ENCODE measurements at regions not wholly inside any gene's neighbourhood (a gene's known extent, or its start where the extent isn't known, plus 50 kb on each side); places are given as distances from the start of the nearest gene placed in this dataset.

- no peak for DNase-seq (ENCODE audit: low read depth)
Measured at GRCh38 chr12:107349008-107349747, 255.8 kb upstream of the CRY1 start.

GRCh38 chr12:107349839-107350238 is 256.5 kb upstream of the CRY1 start:
- no peak for DNase-seq (ENCODE audit: low read depth)

- DNase-seq (ENCODE audit: low read depth): no peak
Measured at GRCh38 chr12:107351109-107351508, 257.8 kb upstream of the CRY1 start.

- DNase-seq (ENCODE audit: low read depth): no peak
Measured at GRCh38 chr12:107351713-107352112, 258.4 kb upstream of the CRY1 start.

- no peak for DNase-seq (ENCODE audit: low read depth)
Measured at GRCh38 chr12:107352347-107353081, 259.2 kb upstream of the CRY1 start.

- DNase-seq (ENCODE audit: low read depth): no peak
Measured at GRCh38 chr12:107353312-107353711, 260.0 kb upstream of the CRY1 start.

GRCh38 chr12:107355004-107355565 is 261.7 kb upstream of the CRY1 start:
- no peak for DNase-seq (ENCODE audit: low read depth)

- no peak for DNase-seq (ENCODE audit: low read depth)
Measured at GRCh38 chr12:107355612-107356011, 262.3 kb upstream of the CRY1 start.

- DNase-seq (ENCODE audit: low read depth): no peak
Measured at GRCh38 chr12:107356266-107356936, 263.1 kb upstream of the CRY1 start.

- DNase-seq (ENCODE audit: low read depth): no peak
Measured at GRCh38 chr12:107356937-107357295, 263.6 kb upstream of the CRY1 start.

- DNase-seq (ENCODE audit: low read depth): no peak
Measured at GRCh38 chr12:107359382-107359781, 266.0 kb upstream of the CRY1 start.

- DNase-seq (ENCODE audit: low read depth): no peak
Measured at GRCh38 chr12:107360033-107360432, 266.7 kb upstream of the CRY1 start.

- no peak for DNase-seq (ENCODE audit: low read depth)
Measured at GRCh38 chr12:107360482-107360881, 267.1 kb upstream of the CRY1 start.

GRCh38 chr12:107361970-107362369 is 268.6 kb upstream of the CRY1 start:
- no peak for DNase-seq (ENCODE audit: low read depth)

GRCh38 chr12:107362960-107363359 is 269.6 kb upstream of the CRY1 start:
- no peak for DNase-seq (ENCODE audit: low read depth)

- DNase-seq (ENCODE audit: low read depth): no peak
Measured at GRCh38 chr12:107364875-107365518, 271.6 kb upstream of the CRY1 start.

- DNase-seq (ENCODE audit: low read depth): no peak
Measured at GRCh38 chr12:107365703-107366102, 272.4 kb upstream of the CRY1 start.

- DNase-seq (ENCODE audit: low read depth): no peak
Measured at GRCh38 chr12:107366322-107366721, 273.0 kb upstream of the CRY1 start.

GRCh38 chr12:107368586-107368985 is 275.2 kb upstream of the CRY1 start:
- no peak for DNase-seq (ENCODE audit: low read depth)

GRCh38 chr12:107369006-107369405 is 275.7 kb upstream of the CRY1 start:
- no peak for DNase-seq (ENCODE audit: low read depth)

GRCh38 chr12:107369679-107370078 is 276.3 kb upstream of the CRY1 start:
- no peak for DNase-seq (ENCODE audit: low read depth)

- no peak for DNase-seq (ENCODE audit: low read depth)
Measured at GRCh38 chr12:107372229-107372658, 278.9 kb upstream of the CRY1 start.

Measured in CMK (cell line).